Gastroesophageal sphincter (tissue), 4 donors: ENCODE measurements at regions not wholly inside any gene's neighbourhood (a gene's known extent, or its start where the extent isn't known, plus 50 kb on each side); places are given as distances from the start of the nearest gene placed in this dataset.

Experiments used
- ATAC-seq: fragments of 150-250 bp; one replicate; pipeline ENCODE4 v1.9.1; 2016; ENCODE audit warnings: mild to moderate bottlenecking, moderate library complexity
- H3K27ac ChIP-seq, 4 donors: fragments of 200-600 bp; sonication (generic) in 3 of 4; 1 replicate in 3 of 4; 2 replicates in 1 of 4; pipeline ENCODE4 v1.5.1; 2016 to 2019
- H3K27me3 ChIP-seq: fragments of 200-600 bp; sonication (generic); one replicate; pipeline ENCODE4 v1.5.1; 2019
- H3K36me3 ChIP-seq, 2 donors: fragments of 200-600 bp; sonication (generic); one replicate each; pipeline ENCODE4 v1.5.1; 2019; ENCODE audit warnings: control low read depth in 1 of 2
- H3K4me1 ChIP-seq, 3 donors: fragments of 200-600 bp; sonication (generic); 1 replicate in 2 of 3; 2 replicates in 1 of 3; pipeline ENCODE4 v1.5.1; 2016 to 2019; ENCODE audit warnings: control low read depth in 2 of 3
- H3K4me3 ChIP-seq, 2 donors: fragments of 200-600 bp; sonication (generic); one replicate each; pipeline ENCODE4 v1.5.1; 2019; ENCODE audit warnings: mild to moderate bottlenecking in 1 of 2, moderate library complexity in 1 of 2
- H3K9me3 ChIP-seq, 3 donors: fragments of 200-600 bp; sonication (generic); one replicate each; pipeline ENCODE4 v1.5.1; 2017 to 2019; ENCODE audit warnings: control low read depth in 2 of 3
- CTCF ChIP-seq, 4 experiments: fragments of 200-600 bp in 2 of 4; fragments of 450-650 bp in 2 of 4; sonication (generic) in 1 of 4; IDR thresholded peaks; one replicate each; pipeline ENCODE4 v1.5.1; 2017 to 2019; ENCODE audit warnings: antibody characterized with exemption in 4 of 4, mild to moderate bottlenecking in 2 of 4, moderate library complexity in 2 of 4
- EP300 ChIP-seq: sonication (generic); formaldehyde crosslinking; IDR thresholded peaks from one replicate; pipeline ENCODE4 v1.6.1; 2017; ENCODE audit warnings: antibody characterized with exemption, mild to moderate bottlenecking
- POLR2A ChIP-seq, 2 donors: fragments of 450-650 bp; IDR thresholded peaks; one replicate each; pipeline ENCODE4 v1.6.1; 2017; ENCODE audit warnings: antibody characterized with exemption in 2 of 2, mild to moderate bottlenecking in 2 of 2, moderate library complexity in 1 of 2
- POLR2AphosphoS5 ChIP-seq: sonication (generic); formaldehyde crosslinking; IDR thresholded peaks from one replicate; pipeline ENCODE4 v1.6.1; 2017; ENCODE audit warnings: antibody characterized with exemption
- WGBS, 2 donors: methylation state at CpG; one replicate each; pipeline ENCODE4 v1.1.5; 2018; ENCODE audit warnings: low coverage in 1 of 2; 5-methylcytosine and 5-hydroxymethylcytosine counted together

- ATAC-seq, result no peak
- no peak overlapping the region for H3K27ac ChIP-seq
- peaks cover 16% of the 10 kb centered on the region for H3K27me3 ChIP-seq
- H3K9me3 ChIP-seq, result peaks cover 0 to 6% (median 0%) of the 10 kb centered on the region in 3 donors
- TF ChIP-seq POLR2AphosphoS5, result no peak
- TF ChIP-seq CTCF (IDR thresholded peaks at IDR 0.05), result no peak
- TF ChIP-seq EP300, result no peak
- no peak for TF ChIP-seq POLR2A (IDR thresholded peaks at IDR 0.05)
- no peaks in the 10 kb centered on the region for H3K36me3 ChIP-seq
- H3K4me3 ChIP-seq, result no peak overlapping the region
- peaks cover 0 to 9% (median 0%) of the 10 kb centered on the region in 3 donors for H3K4me1 ChIP-seq
- WGBS, 2 donors, result 43 to 58% methylated on average over 2 to 3 of the region's 3 CpGs
Observed at GRCh38 chr22:27089264-27089663, 431.9 kb downstream of the MIAT start.

- Histone ChIP-seq H3K4me1 (peaks cover 0 to 21% (median 0%) of the 10 kb centered on the region in 3 donors), H3K27ac (no peak overlapping the region), H3K9me3 (peaks cover 0 to 6% (median 0%) of the 10 kb centered on the region in 3 donors), H3K27me3 (peaks cover 16% of the 10 kb centered on the region), H3K36me3 (no peaks in the 10 kb centered on the region), H3K4me3 (no peak overlapping the region)
- WGBS, 2 donors, result 30% methylated on average over 2 of the region's 17 CpGs; no CpG with 5 or more reads in 1 of the 2 donors
- no peak for ATAC-seq
- TF ChIP-seq POLR2AphosphoS5, result no peak
- TF ChIP-seq CTCF (IDR thresholded peaks at IDR 0.05), result no peak
- no peak for TF ChIP-seq POLR2A (IDR thresholded peaks at IDR 0.05)
- TF ChIP-seq EP300, result no peak
Observed at GRCh38 chr22:27090611-27091011, 433.2 kb downstream of the MIAT start.

DNA sequence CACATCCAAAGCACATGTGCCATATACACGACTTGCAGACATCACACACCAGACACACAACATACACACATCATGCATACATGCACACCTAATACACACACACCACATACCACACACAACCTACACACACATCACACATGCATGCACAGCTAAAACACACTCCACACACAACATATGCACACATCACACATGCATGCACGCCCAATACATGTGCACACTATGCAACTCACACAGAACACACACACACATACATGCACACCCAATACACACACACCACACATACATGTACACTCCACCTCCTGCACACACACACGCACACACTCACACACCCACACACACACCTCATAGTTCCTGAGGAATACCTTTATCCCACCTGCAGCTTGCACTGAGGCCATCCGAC lies 436.0 kb downstream of the MIAT start:
- peaks cover 0 to under 1% (median 0%) of the 10 kb centered on the region in 3 donors for H3K9me3 ChIP-seq
- TF ChIP-seq POLR2AphosphoS5 (no peak), POLR2A (IDR thresholded peaks at IDR 0.05) (no peak), CTCF (IDR thresholded peaks at IDR 0.05) (no peak), EP300 (no peak)
- H3K4me3 ChIP-seq, result no peak overlapping the region
- ATAC-seq, result no peak
- H3K36me3 ChIP-seq, result no peaks in the 10 kb centered on the region
- H3K4me1 ChIP-seq, result peaks cover 0 to 26% (median 0%) of the 10 kb centered on the region in 3 donors
- H3K27me3 ChIP-seq, result peaks cover 5% of the 10 kb centered on the region
- WGBS, 2 donors, result 71 to 73% methylated on average over 4 of the region's 4 CpGs
- no peak overlapping the region for H3K27ac ChIP-seq

- Histone ChIP-seq H3K27me3 (peaks cover 5% of the 10 kb centered on the region), H3K36me3 (no peaks in the 10 kb centered on the region), H3K9me3 (no peaks in the 10 kb centered on the region), H3K4me1 (peaks cover 0 to 26% (median 0%) of the 10 kb centered on the region in 3 donors), H3K4me3 (no peak overlapping the region), H3K27ac (peak overlapping the region in 3 of 4 donors; percentile 27 to 56 (median 43))
- TF ChIP-seq POLR2AphosphoS5 (no peak), EP300 (no peak), CTCF (IDR thresholded peaks at IDR 0.05) (no peak), POLR2A (IDR thresholded peaks at IDR 0.05) (no peak)
- WGBS, 2 donors, result 44 to 62% methylated on average over 5 of the region's 11 CpGs
- ATAC-seq, result peak; percentile 75
Observed at GRCh38 chr22:27094633-27095308, 437.4 kb downstream of the MIAT start.

DNA sequence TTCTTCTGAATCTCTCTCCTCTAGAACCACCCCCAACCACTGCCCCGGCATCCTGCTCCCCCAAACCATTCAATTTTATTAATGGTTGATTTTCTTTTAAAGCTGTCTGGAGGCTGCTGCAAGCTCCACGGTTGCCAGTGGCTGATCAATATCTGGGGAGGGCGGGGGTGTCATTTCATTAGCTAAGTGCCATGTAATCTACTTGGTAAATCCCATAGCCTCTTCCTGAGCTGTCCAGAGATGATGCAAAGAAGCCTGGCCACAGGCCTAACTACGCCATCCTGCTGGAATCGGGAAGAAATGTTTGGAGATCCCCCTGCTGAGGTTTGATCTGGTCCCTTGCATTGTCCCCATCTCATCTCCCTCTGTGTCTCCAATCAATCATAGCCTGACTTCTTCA lies 440.1 kb downstream of the MIAT start:
- no peaks in the 10 kb centered on the region for H3K36me3 ChIP-seq
- peaks cover 6% of the 10 kb centered on the region for H3K27me3 ChIP-seq
- no peak for ATAC-seq
- no peaks in the 10 kb centered on the region for H3K9me3 ChIP-seq
- H3K27ac ChIP-seq, result peak overlapping the region in 1 of 4 donors; percentile 33
- TF ChIP-seq POLR2A (IDR thresholded peaks at IDR 0.05) (no peak), POLR2AphosphoS5 (no peak), CTCF (IDR thresholded peaks at IDR 0.05) (no peak)
- 90 to 93% methylated on average over 3 to 4 of the region's 5 CpGs for WGBS, 2 donors
- peaks cover 0 to 42% (median 5%) of the 10 kb centered on the region in 3 donors for H3K4me1 ChIP-seq
- H3K4me3 ChIP-seq, result no peak overlapping the region
